HEK293 (cell line): ENCODE measurements at regions not wholly inside any gene's neighbourhood (a gene's known extent, or its start where the extent isn't known, plus 50 kb on each side); places are given as distances from the start of the nearest gene placed in this dataset.

Source experiments
- CTCF ChIA-PET: fragments of 350-600 bp; formaldehyde crosslinking; extraction: SDS; loops from one replicate; lab custom pipeline; 2021; ENCODE audit warnings: antibody characterized with exemption; lab: Yijun Ruan, JAX
- POLR2A ChIA-PET: fragments of 300-600 bp; formaldehyde crosslinking; extraction: SDS; loops from one replicate; lab custom pipeline; 2020; ENCODE audit warnings: antibody characterized with exemption, inconsistent platforms; lab: Yijun Ruan, JAX
- H3K27ac ChIP-seq: fragments of 200-500 bp; sonication (Bioruptor generic); 2 replicates; pipeline ENCODE4 v1.5.1; 2014; ENCODE audit warnings: low read depth, low read length, control low read depth, inconsistent platforms; ENCODE audit errors: extremely low read depth
- H3K36me3 ChIP-seq, 2 experiments: fragments of 200-500 bp in 1 of 2; sonication (Bioruptor generic) in 1 of 2; 1 replicate in 1 of 2; 2 replicates in 1 of 2; pipeline ENCODE4 v1.5.1; 2014 to 2017; ENCODE audit warnings: inconsistent platforms in 2 of 2, low read length in 2 of 2; ENCODE audit not compliant: control insufficient read depth in 2 of 2, insufficient read depth in 1 of 2
- H3K4me1 ChIP-seq: fragments of 200-500 bp; sonication (Bioruptor generic); 2 replicates; pipeline ENCODE4 v1.5.1; 2014; ENCODE audit warnings: mild to moderate bottlenecking, low read length, inconsistent platforms; ENCODE audit not compliant: control insufficient read depth, insufficient read depth
- H3K4me3 ChIP-seq: 2 replicates; pipeline ENCODE4 v1.5.1; 2011; ENCODE audit warnings: low read depth, mild to moderate bottlenecking, control low read depth, low read length, moderate library complexity
- H3K9me3 ChIP-seq: fragments of 200-500 bp; sonication (Bioruptor generic); 2 replicates; pipeline ENCODE4 v1.5.1; 2014; ENCODE audit warnings: low read depth, low read length, inconsistent platforms; ENCODE audit not compliant: control insufficient read depth, insufficient read depth
- AEBP2 ChIP-seq: fragments of 450-650 bp; formaldehyde crosslinking; IDR thresholded peaks from 2 replicates; pipeline ENCODE4 v1.5.1; 2016; ENCODE audit warnings: missing biosample characterization, missing genetic modification characterization, borderline replicate concordance
- EGR2 ChIP-seq: fragments of 450-650 bp; formaldehyde crosslinking; IDR thresholded peaks from 2 replicates; pipeline ENCODE4 v1.5.1; 2016; ENCODE audit warnings: low read depth, missing biosample characterization, missing genetic modification characterization
- GLIS1 ChIP-seq: fragments of 450-650 bp; formaldehyde crosslinking; IDR thresholded peaks from 2 replicates; pipeline ENCODE4 v1.5.1; 2016; ENCODE audit warnings: missing biosample characterization, missing genetic modification characterization
- HIC1 ChIP-seq: fragments of 450-650 bp; formaldehyde crosslinking; IDR thresholded peaks from 2 replicates; pipeline ENCODE4 v1.5.1; 2016; ENCODE audit warnings: missing biosample characterization, missing genetic modification characterization
- KLF17 ChIP-seq: fragments of 450-650 bp; formaldehyde crosslinking; IDR thresholded peaks from 2 replicates; pipeline ENCODE4 v1.5.1; 2016; ENCODE audit warnings: missing biosample characterization, missing genetic modification characterization
- KLF8 ChIP-seq: fragments of 450-650 bp; formaldehyde crosslinking; IDR thresholded peaks from 2 replicates; pipeline ENCODE4 v1.5.1; 2016; ENCODE audit warnings: missing biosample characterization, missing genetic modification characterization
- MEIS1 ChIP-seq: sonication (generic); formaldehyde crosslinking; IDR thresholded peaks from 2 replicates; pipeline ENCODE4 v1.8.1; 2022; ENCODE audit warnings: missing genetic modification reagents, mild to moderate bottlenecking, borderline replicate concordance
- PATZ1 ChIP-seq: fragments of 450-650 bp; formaldehyde crosslinking; IDR thresholded peaks from 2 replicates; pipeline ENCODE4 v1.5.1; 2016; ENCODE audit warnings: missing biosample characterization, missing genetic modification characterization
- SCRT2 ChIP-seq: fragments of 450-650 bp; formaldehyde crosslinking; IDR thresholded peaks from 2 replicates; pipeline ENCODE4 v1.5.1; 2016; ENCODE audit warnings: missing biosample characterization, missing genetic modification characterization
- ZBTB26 ChIP-seq: fragments of 450-650 bp; formaldehyde crosslinking; optimal IDR thresholded peaks from 2 replicates; pipeline ENCODE3; 2016; ENCODE audit warnings: missing biosample characterization, mild to moderate bottlenecking, missing genetic modification characterization
- ZFP41 ChIP-seq: fragments of 450-650 bp; formaldehyde crosslinking; IDR thresholded peaks from 2 replicates; pipeline ENCODE4 v1.5.1; 2016; ENCODE audit warnings: missing biosample characterization, missing genetic modification characterization, borderline replicate concordance
- ZNF26 ChIP-seq: fragments of 450-650 bp; formaldehyde crosslinking; IDR thresholded peaks from 2 replicates; pipeline ENCODE4 v1.5.1; 2016; ENCODE audit warnings: missing biosample characterization, missing genetic modification characterization
- ZNF292 ChIP-seq: fragments of 450-650 bp; formaldehyde crosslinking; IDR thresholded peaks from 2 replicates; pipeline ENCODE4 v1.5.1; 2016; ENCODE audit warnings: low read depth, missing biosample characterization, missing genetic modification characterization, borderline replicate concordance
- ZNF341 ChIP-seq: fragments of 450-650 bp; formaldehyde crosslinking; IDR thresholded peaks from 2 replicates; pipeline ENCODE4; 2016; ENCODE audit warnings: low read depth, missing biosample characterization, missing genetic modification characterization
- ZNF362 ChIP-seq: fragments of 450-650 bp; formaldehyde crosslinking; IDR thresholded peaks from 2 replicates; pipeline ENCODE4 v1.5.1; 2016; ENCODE audit warnings: missing biosample characterization, missing genetic modification characterization
- ZNF416 ChIP-seq: fragments of 450-650 bp; formaldehyde crosslinking; IDR thresholded peaks from 2 replicates; pipeline ENCODE4 v1.5.1; 2016; ENCODE audit warnings: missing biosample characterization, missing genetic modification characterization
- ZNF530 ChIP-seq: fragments of 450-650 bp; formaldehyde crosslinking; IDR thresholded peaks from 2 replicates; pipeline ENCODE4 v1.5.1; 2016; ENCODE audit warnings: low read depth, missing biosample characterization, missing genetic modification characterization
- ZNF580 ChIP-seq: fragments of 450-650 bp; formaldehyde crosslinking; IDR thresholded peaks from 2 replicates; pipeline ENCODE4 v1.5.1; 2016; ENCODE audit warnings: missing biosample characterization, missing genetic modification characterization
- ZNF776 ChIP-seq: fragments of 450-650 bp; formaldehyde crosslinking; IDR thresholded peaks from 2 replicates; pipeline ENCODE4 v1.5.0; 2017; ENCODE audit warnings: missing biosample characterization, missing genetic modification characterization, borderline replicate concordance
- ZNF791 ChIP-seq: fragments of 450-650 bp; formaldehyde crosslinking; IDR thresholded peaks from 2 replicates; pipeline ENCODE4 v1.5.1; 2016; ENCODE audit warnings: missing biosample characterization, missing genetic modification characterization
- ZNF837 ChIP-seq: fragments of 450-650 bp; formaldehyde crosslinking; IDR thresholded peaks from 2 replicates; pipeline ENCODE4 v1.5.1; 2016; ENCODE audit warnings: missing biosample characterization, missing genetic modification characterization
- ZNF843 ChIP-seq: fragments of 450-650 bp; formaldehyde crosslinking; IDR thresholded peaks from 2 replicates; pipeline ENCODE4 v1.5.1; 2016; ENCODE audit warnings: missing biosample characterization, missing genetic modification characterization

GRCh38 chr15:25207369-25207768 lies 231.5 kb downstream of the UBE3A start:
- no peak overlapping the region for H3K27ac ChIP-seq
- ChIA-PET POLR2A (no interaction called here), CTCF (no interaction called here)
- H3K9me3 ChIP-seq = no peaks in the 10 kb centered on the region
- H3K4me3 ChIP-seq = no peak overlapping the region
- TF ChIP-seq KLF8 (tag by site-specific recombination) = no peak
- TF ChIP-seq ZNF26 (tag by site-specific recombination) = no peak
- TF ChIP-seq SCRT2 (tag by site-specific recombination) = no peak
- no peak for TF ChIP-seq ZNF776 (tag by site-specific recombination)
- no peak for TF ChIP-seq EGR2 (tag by site-specific recombination)
- no peak for TF ChIP-seq ZNF341 (tag by site-specific recombination)
- TF ChIP-seq ZBTB26 (tag by site-specific recombination) = no peak
- no peak for TF ChIP-seq ZNF580 (tag by site-specific recombination)
- TF ChIP-seq ZNF837 (tag by site-specific recombination) = no peak
- no peak for TF ChIP-seq ZNF843 (tag by site-specific recombination)
- TF ChIP-seq ZNF362 (tag by site-specific recombination) = no peak
- no peak for TF ChIP-seq GLIS1
- TF ChIP-seq MEIS1 (CRISPR knock-in tag) = no peak
- no peak for TF ChIP-seq HIC1
- no peaks in the 10 kb centered on the region for H3K36me3 ChIP-seq
- H3K4me1 ChIP-seq = no peaks in the 10 kb centered on the region

- no peaks in the 10 kb centered on the region for H3K36me3 ChIP-seq
- H3K9me3 ChIP-seq = no peaks in the 10 kb centered on the region
- ChIA-PET POLR2A (no interaction called here), CTCF (no interaction called here)
- H3K4me1 ChIP-seq = no peaks in the 10 kb centered on the region
- no peak overlapping the region for H3K27ac ChIP-seq
- H3K4me3 ChIP-seq = no peak overlapping the region
- TF ChIP-seq PATZ1 (tag by site-specific recombination) = no peak
- no peak for TF ChIP-seq ZNF530 (tag by site-specific recombination)
- no peak for TF ChIP-seq ZNF292 (tag by site-specific recombination)
- no peak for TF ChIP-seq ZNF791 (tag by site-specific recombination)
- TF ChIP-seq AEBP2 (tag by site-specific recombination) = no peak
- TF ChIP-seq ZFP41 (tag by site-specific recombination) = no peak
- no peak for TF ChIP-seq ZNF416 (tag by site-specific recombination)
- no peak for TF ChIP-seq KLF17 (tag by site-specific recombination)
- TF ChIP-seq HIC1 = no peak
These were observed 230.1 kb downstream of the UBE3A start for GRCh38 chr15:25208735-25209134.
